ENCODE measurements at regions not wholly inside any gene's neighbourhood (a gene's known extent, or its start where the extent isn't known, plus 50 kb on each side); places are given as distances from the start of the nearest gene placed in this dataset.

GRCh38 chr2:223117533-223117932 is 65.5 kb downstream of the KCNE4 start:
- H3K27ac ChIP-seq, result no peak overlapping the region
- no peak for TF ChIP-seq CTCF (conservative IDR thresholded peaks at IDR 0.05; ENCODE audit: low read depth)
- ChIA-PET POLR2A (ENCODE audit: low non-redundant PET) (no interaction called here), CTCF (no interaction called here)
- no peak for DNase-seq (ENCODE audit: low spot score)

DNA sequence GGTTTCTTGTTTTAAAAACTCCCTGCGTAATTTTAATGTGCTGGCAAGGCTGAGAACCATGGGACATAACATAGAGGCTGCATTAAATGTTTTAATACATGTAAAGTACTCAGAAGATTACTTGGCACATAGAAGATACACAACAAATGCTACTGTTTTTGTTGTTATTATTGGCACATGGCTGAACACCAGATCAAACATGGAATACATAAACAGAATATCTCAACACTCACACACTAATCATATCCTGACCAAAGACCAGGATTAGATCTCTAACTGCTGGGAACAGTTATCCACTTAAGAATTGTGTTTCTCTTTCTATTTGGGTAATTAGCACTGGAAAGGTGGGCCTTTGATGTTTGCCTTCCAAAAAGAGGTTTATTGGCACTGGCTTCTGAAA is 69.3 kb downstream of the KCNE4 start:
- H3K27ac ChIP-seq, result no peak overlapping the region
- POLR2A ChIA-PET (ENCODE audit: low non-redundant PET), result no interaction called here
- CTCF ChIA-PET, result interaction anchor here (1.2 kb wide), 1 partner anchor 149 kb away, joined by 3 read pairs; no protein-coding TSS in a partner anchor
- no peak for TF ChIP-seq CTCF (conservative IDR thresholded peaks at IDR 0.05; ENCODE audit: low read depth)
- DNase-seq (ENCODE audit: low spot score), result no peak

GRCh38 chr2:223122781-223123180 is 70.8 kb downstream of the KCNE4 start:
- DNase-seq (ENCODE audit: low spot score), result no peak

DNA sequence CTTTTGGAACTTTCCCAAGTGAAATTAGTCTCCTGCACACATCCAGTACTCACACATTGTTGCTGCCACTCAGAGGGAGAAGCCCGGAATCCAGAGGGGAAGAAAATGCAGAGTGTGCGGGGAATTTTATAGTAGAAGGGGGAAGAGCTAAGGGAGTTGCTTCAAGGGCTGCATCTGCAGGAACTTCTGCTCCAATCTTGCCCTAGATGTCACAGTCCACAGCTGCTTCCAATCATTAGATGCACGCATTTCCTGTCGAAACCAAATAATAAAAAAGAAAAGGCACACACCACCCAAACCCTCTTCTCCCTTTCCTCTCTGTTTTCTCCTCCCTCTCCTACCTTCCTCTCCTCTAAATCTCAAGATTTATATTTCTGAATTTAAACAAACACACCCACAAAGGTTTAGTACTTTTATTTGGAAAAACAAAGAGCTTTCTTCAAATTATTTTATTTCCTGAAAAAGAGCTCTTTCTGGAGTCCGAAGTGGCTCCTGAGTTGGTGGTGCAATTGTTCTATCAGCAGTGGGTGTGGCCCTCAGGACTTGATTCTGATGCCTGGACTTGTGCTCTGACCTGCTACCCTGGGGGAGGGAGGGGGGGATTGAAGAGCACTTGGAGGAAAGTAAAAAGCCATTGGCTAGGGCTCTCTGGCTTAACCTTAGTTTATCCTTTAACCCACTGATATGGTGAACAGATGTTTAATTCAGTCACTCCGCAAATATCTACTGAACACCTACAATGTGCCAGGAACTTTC is 72.0 kb downstream of the KCNE4 start:
- no peak for TF ChIP-seq CTCF (conservative IDR thresholded peaks at IDR 0.05; ENCODE audit: low read depth)
- ChIA-PET POLR2A (ENCODE audit: low non-redundant PET) (no interaction called here), CTCF (no interaction called here)
- no peak for DNase-seq (ENCODE audit: low spot score)
- no peak overlapping the region for H3K27ac ChIP-seq

More at GRCh38 chr2:223122781-223123180, 70.8 kb downstream of the KCNE4 start:
- no peak for TF ChIP-seq CTCF (conservative IDR thresholded peaks at IDR 0.05; ENCODE audit: low read depth)
- ChIA-PET CTCF (interaction anchor here (0.6 kb wide), 1 partner anchor 542 kb away, joined by 3 read pairs; no protein-coding TSS in a partner anchor), POLR2A (ENCODE audit: low non-redundant PET) (no interaction called here)
- H3K27ac ChIP-seq, result no peak overlapping the region

GRCh38 chr2:223141606-223142005 is 89.6 kb downstream of the KCNE4 start:
- TF ChIP-seq CTCF (conservative IDR thresholded peaks at IDR 0.05; ENCODE audit: low read depth), result no peak
- POLR2A ChIA-PET (ENCODE audit: low non-redundant PET), result no interaction called here
- CTCF ChIA-PET, result no interaction called here
- H3K27ac ChIP-seq, result no peak overlapping the region
- no peak for DNase-seq (ENCODE audit: low spot score)

GRCh38 chr2:223142118-223142517 is 90.1 kb downstream of the KCNE4 start:
- ChIA-PET CTCF (interaction anchor here (0.8 kb wide), 1 partner anchor 12 kb away, joined by 4 read pairs; no protein-coding TSS in a partner anchor), POLR2A (ENCODE audit: low non-redundant PET) (no interaction called here)
- no peak for DNase-seq (ENCODE audit: low spot score)
- no peak overlapping the region for H3K27ac ChIP-seq
- TF ChIP-seq CTCF (conservative IDR thresholded peaks at IDR 0.05; ENCODE audit: low read depth), result no peak

Data from RWPE1 (cell line).